GM18867 (cell line): ENCODE measurements at regions not wholly inside any gene's neighbourhood (a gene's known extent, or its start where the extent isn't known, plus 50 kb on each side); places are given as distances from the start of the nearest gene placed in this dataset.
"Not testable (repeated sequence)": the region's sequence is repeated elsewhere in the genome, so short reads cannot be mapped to it uniquely, and the experiment has no call there.

Experiments
- ATAC-seq: cut with Tn5 transposase; IDR thresholded peaks from one replicate; pipeline ENCODE4 v1.9.1; 2021; ENCODE audit warnings: mild to moderate bottlenecking, moderate library complexity; ENCODE audit not compliant: unreplicated experiment

DNA sequence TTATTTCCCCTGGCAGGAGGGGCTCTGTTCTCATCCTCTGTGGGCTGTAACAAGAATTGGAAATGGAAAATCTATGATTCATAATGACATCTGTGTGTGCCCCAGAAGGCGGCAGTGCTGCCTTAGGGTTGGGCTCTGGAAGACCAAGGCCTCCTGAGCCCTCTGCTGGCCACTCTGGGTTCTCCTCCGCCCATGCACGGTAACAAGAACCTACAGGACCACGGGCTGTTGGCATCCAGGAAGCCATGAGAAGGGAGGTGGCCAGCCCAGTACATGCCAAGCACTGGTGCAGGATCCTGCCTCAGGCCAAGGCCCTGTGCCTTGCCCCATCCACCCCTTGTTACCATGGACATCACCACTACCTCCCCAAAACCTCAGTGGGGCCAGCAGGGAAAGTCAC is 454.2 kb downstream of the TP53TG3F start:
- not testable (repeated sequence) for ATAC-seq

- not testable (repeated sequence) for ATAC-seq
Measured at GRCh38 chr16:33920761-33921545, 461.5 kb downstream of the TP53TG3F start.

DNA sequence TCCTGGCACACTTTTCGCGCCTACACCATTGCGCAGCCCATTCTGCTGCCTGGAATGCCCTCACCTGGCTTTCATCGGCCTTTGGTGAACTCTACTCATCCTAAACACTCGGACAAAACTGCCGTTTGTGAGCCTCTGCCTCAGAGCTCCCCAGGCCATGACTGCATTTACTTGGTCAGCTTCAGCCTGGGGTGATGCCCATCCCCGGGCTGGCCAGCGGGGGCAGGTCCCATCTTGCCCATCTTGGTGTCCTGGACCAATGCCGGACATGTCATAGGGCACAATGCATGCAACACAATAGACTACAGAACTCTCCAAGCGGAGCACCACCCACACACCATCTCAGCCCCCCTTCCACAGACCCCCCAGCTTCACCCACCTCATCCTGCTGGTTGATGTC is 463.5 kb downstream of the TP53TG3F start:
- not testable (repeated sequence) for ATAC-seq

- ATAC-seq, result not testable (repeated sequence)
Measured at GRCh38 chr16:33928026-33928425, 468.6 kb downstream of the TP53TG3F start.

DNA sequence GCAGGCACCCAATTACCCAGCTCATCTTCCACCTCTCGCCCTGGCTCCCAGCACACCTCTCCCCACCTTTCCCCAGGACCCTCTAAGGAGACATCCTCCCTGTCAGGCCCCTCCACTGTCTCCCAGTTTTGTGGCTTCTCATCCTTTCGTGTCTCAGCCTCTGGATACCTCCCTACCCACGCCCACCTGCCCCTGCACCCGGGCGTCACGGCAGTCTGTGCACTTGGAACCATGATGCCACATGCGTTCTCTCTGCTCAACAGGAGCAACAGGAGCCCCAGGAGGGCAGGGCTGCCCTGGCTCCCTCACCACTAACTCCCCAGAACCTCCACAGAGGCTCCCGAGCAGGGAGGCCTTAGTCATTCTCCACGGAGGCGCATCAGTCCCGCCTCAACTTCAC is 472.8 kb downstream of the TP53TG3F start:
- not testable (repeated sequence) for ATAC-seq

- ATAC-seq, result not testable (repeated sequence)
Measured at GRCh38 chr16:33933039-33933438, 473.6 kb downstream of the TP53TG3F start.

- not testable (repeated sequence) for ATAC-seq
Measured at GRCh38 chr16:33935766-33936165, 476.4 kb downstream of the TP53TG3F start.

DNA sequence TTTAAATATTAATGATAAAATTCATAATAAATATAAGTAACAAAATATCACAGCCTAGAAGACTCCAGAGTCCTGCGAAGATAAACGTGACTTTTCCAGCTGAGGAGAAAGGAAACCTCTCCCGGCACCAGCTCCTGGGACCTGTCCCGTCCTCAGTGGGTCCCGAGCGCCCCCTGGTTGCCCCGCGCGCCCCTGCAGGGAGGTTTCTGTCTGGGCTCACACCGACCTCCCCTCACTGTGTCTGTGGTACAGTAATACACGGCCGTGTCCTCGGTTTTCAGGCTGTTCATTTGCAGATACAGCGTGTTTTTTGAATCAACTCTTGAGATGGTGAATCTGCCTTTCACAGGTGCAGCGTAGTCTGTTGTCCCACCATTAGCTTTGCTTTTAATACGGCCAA is 478.7 kb downstream of the TP53TG3F start:
- not testable (repeated sequence) for ATAC-seq

- not testable (repeated sequence) for ATAC-seq
Measured at GRCh38 chr16:33961536-33961935, 502.1 kb downstream of the TP53TG3F start.

DNA sequence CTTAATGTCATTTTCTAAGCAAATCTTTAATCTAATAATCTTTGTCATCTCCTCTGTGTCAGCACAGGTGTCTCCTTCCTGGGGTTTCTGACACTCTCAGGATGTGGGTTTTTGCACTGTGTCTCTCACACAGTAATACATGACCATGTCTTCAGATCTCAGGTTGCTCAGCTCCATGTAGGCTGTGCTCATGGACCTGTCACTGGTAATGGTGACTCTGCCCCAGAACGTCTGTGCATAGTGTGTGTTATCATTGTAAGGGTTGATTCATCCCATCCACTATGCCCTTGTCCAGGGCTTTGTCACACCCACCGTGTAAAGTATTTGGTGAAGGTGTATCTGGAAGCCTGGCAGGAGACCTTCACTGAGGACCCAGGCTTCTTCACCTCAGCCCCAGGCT is 506.1 kb downstream of the TP53TG3F start:
- ATAC-seq, result not testable (repeated sequence)

GRCh38 chr16:33966855-33967254 is 507.4 kb downstream of the TP53TG3F start:
- ATAC-seq, result not testable (repeated sequence)

- not testable (repeated sequence) for ATAC-seq
Measured at GRCh38 chr16:33974557-33974956, 515.1 kb downstream of the TP53TG3F start.

- not testable (repeated sequence) for ATAC-seq
Measured at GRCh38 chr16:33975744-33976143, 516.3 kb downstream of the TP53TG3F start.

DNA sequence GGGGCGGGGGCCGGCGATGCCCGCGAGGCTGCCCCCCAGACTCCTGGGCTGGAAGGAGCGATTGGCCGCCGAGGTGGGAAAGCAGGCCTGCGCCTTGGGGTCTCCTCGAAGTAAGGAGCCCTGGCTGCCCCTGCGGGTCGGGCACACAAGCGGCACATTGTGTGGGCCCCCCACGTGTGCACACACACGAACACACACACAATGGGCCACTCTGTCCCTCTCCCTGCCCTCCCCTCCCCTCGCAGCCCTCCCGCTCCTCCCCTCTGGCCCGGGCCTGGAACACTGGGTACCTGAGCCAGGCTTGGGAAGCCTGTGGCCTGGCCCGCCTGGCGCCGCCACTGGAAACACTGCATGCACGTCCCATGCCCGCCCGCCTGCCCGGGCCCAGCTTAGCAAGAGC is 517.1 kb downstream of the TP53TG3F start:
- ATAC-seq, result not testable (repeated sequence)

- not testable (repeated sequence) for ATAC-seq
Measured at GRCh38 chr16:33978784-33979183, 519.4 kb downstream of the TP53TG3F start.

GRCh38 chr16:33979613-33980012 is 520.2 kb downstream of the TP53TG3F start:
- not testable (repeated sequence) for ATAC-seq

DNA sequence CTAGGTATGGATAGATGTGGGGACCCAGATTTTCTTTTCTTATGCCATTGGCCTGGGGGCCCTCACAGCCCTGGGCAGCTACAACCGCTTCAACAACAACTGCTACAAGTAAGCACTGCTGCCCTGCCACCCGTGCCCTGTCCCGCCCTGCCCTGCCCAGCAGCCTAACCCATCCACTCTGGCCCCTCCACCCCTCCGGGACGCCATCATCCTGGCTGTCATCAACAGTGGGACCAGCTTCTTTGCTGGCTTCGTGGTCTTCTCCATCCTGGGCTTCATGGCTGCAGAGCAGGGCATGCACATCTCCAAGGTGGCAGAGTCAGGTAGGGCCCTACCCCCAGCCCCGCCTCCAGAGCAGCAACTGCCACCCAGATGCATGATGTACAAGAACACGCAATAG is 521.3 kb downstream of the TP53TG3F start:
- not testable (repeated sequence) for ATAC-seq

- ATAC-seq, result not testable (repeated sequence)
Measured at GRCh38 chr16:33984428-33984827, 525.0 kb downstream of the TP53TG3F start.

- not testable (repeated sequence) for ATAC-seq
Measured at GRCh38 chr16:33986521-33986920, 527.1 kb downstream of the TP53TG3F start.

GRCh38 chr16:33987348-33987963 is 528.0 kb downstream of the TP53TG3F start:
- ATAC-seq, result not testable (repeated sequence)

- ATAC-seq, result not testable (repeated sequence)
Measured at GRCh38 chr16:33988012-33988411, 528.6 kb downstream of the TP53TG3F start.

- ATAC-seq, result not testable (repeated sequence)
Measured at GRCh38 chr16:33990488-33990887, 531.1 kb downstream of the TP53TG3F start.
